Pulmonary artery endothelial cell (primary cell): ENCODE measurements at regions not wholly inside any gene's neighbourhood (a gene's known extent, or its start where the extent isn't known, plus 50 kb on each side); places are given as distances from the start of the nearest gene placed in this dataset.

Experiments used
- DNase-seq: peaks from one replicate; pipeline ENCODE4 v3.0.0-alpha.2; 2011; ENCODE audit warnings: low read depth, low spot score

DNA sequence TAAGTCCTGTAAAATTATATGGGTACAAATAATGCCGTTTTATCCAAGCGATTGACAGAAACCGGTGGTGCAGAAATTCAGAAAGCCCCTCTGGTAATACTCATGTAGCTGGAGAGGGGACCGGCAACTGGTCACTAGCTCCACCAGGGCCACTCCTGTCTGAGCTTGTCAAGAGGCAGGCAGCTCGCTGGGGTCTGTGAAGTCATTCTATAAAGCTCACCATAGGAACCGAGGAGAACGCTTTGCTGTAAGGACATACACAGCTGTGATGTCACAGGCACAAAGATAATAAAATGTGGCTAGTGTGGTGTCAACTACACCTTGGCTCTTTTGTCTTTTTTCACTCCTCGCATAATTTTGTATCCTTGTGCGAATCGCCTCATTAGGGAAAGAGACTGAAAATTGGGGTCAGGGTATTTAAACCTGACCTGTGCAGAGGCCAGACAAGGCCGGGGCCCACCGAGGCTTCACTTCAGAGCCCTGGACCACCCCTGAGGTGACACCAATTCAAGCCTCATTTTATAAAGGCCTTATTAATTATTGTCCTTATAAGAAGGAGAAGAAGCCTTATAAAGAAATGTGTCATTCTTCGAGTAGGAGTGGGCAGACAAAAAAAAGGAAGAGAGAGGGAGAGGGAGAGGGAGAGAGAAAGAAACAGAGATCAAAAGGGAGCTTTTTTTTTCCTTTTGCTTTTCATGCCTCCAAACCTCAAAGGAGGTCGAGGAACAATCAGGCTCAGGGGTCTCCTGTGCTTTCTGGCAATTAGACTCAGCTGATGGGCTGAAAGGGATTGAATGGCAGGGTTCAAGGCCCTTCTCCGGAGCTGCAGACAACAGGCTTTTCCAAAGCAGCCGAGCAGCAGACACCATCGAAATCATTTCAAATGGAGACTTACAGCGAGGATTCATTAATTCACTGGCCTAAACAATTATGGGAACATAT is 813.3 kb upstream of the ARRDC4 start:
- DNase-seq: no peak

DNA sequence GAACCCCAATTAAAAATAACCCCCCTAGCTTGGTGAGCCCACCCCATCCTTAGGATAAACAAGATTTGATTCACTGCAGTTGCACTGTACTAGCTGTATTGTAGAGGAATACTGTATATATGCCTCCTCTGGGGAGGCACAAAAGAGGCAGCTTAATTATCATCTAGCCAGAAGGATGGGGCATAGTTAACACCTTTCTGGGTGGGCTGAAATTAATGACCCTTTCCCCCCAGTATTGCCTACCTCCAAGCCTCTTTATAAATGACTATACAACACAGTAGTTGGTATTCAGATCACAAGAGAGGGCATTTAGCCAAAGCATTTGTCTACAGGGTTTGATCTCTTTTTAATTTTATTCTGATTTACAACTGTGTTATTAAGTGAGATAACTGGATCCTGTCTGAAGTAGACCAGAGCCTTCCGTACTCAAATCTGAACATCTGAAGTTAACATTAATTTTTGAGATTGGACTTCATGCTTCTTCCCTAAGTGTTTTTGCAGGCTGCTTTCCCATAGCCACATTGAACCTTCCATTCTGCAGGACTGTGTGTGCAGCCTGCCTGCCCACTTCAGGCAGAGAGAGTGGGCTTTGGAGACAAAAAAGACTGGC is 807.0 kb upstream of the ARRDC4 start:
- DNase-seq: no peak

DNA sequence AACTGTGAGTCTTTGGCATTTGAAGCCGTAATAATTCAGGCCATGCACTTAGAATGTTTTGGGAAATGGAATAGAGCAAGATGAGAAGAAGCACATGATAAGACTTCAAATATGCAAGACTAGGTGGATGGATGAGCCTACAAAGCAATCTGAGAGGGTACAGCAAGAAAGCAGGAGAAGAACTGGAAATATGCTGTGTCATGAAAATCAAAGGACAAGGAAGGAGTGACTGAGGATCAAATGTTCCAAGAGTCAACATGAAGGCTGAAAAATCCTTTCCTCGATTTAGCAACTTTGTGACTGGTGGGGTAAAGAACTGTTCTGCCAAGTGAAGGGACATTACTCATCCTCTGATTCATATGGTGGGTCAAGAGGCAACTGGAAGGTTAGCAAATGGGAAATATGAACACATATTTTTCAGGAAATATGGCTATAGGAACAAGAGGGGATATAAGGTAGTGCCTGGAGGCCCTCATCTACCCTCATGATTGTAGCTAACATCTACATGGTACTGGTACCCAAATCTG is 803.7 kb upstream of the ARRDC4 start:
- no peak for DNase-seq

DNA sequence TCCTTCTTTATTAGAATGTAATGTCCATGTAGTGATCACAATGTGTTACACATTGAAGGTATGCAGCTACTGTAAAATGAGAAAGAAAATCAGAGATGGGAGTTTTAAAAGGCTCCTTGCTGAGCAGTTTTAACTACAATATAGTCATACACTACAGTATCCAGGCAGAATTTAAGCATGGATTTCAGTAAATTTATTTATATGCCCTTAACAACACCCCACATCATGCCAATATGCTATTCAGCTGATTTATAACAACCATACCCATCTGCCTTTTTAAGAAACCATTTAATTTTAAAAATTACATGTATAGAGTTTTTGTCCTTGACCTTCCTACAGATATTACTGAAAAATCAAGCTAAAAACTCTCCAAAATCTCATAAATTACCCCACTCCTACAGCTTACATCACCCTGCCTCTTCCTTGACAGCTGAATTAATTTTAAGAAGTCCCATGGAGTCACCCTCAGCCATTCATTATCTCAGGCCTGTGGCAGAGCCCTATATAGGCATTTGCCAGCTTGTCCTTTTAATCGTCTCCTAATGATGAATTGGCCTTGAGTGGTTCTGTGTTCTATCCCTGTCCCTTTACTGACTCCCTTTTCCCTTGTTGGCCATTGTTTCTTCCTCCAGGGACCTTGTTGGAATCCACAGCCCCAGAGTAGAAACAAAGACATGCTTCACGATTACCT is 797.6 kb upstream of the ARRDC4 start:
- no peak for DNase-seq

DNA sequence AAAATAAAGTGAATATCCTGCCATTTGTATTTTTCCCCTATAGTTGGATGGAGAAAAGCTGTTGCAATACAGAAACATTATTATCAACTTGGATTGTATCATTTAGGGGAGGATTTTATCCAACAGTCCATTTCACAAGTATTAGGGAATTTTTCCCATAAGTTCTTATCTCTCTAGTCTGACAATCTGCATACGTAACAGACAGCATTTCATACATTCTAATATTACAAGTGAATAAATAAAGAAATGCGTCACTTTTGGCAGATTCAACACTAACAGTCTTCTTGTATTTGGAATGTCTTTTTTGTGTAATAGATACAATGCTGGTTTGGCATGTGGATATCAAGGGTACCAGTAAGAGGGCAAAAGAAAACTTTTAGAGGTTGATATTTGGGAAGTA is 795.3 kb upstream of the ARRDC4 start:
- no peak for DNase-seq

DNA sequence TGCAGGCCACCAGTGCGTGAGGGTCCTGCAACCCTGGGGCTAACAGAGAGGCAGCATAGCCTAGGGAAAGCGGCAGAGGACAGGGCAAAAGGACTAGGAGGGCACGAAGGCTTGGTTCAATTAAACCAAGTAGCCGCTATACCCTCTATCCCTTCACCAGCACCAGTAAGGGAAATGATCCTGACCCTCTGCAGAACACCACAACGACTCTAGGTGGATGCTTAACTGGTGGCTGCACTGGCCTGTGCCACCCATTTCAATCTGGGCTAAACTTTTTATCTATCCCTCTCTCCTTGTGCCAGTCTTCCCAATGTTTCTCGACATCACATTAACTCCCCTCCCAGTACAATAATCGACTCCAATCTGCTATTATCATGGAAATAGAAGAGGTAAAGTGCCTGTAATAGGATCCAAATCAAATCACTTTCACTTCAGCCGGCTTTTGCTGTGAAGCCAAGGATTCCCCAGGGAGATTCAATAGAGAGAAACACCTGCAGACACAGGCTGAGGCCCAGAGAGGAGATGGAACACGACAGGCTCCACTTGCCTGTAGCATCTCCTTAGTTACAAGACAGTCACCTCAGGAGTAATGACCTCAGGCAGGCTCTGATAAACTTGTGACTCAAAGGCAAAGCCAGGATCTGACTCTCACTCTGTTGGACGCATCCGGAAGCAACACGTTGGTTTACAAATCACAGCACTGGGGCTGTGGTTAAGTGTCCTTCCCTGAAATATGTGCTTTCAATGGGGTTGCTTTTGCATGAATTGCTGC is 791.6 kb upstream of the ARRDC4 start:
- no peak for DNase-seq

DNA sequence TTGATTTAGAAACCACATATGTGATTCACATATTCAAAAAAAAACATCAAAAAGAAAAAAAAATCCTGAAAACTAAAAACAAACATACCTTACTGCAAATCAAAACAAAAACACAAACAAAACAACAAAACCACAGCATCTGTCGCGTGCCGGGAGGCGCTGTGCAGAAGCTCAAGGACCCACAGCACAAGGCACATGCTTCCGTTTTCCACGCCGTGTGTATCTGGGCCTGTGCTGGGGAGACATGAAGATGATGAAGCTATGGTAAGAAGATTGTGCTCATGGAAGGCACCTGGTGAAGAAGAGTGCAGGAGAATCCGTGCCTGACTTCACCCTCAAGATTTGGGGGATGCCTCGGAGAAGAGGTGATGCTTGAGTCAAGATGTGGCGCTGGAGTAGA is 788.9 kb upstream of the ARRDC4 start:
- no peak for DNase-seq

DNA sequence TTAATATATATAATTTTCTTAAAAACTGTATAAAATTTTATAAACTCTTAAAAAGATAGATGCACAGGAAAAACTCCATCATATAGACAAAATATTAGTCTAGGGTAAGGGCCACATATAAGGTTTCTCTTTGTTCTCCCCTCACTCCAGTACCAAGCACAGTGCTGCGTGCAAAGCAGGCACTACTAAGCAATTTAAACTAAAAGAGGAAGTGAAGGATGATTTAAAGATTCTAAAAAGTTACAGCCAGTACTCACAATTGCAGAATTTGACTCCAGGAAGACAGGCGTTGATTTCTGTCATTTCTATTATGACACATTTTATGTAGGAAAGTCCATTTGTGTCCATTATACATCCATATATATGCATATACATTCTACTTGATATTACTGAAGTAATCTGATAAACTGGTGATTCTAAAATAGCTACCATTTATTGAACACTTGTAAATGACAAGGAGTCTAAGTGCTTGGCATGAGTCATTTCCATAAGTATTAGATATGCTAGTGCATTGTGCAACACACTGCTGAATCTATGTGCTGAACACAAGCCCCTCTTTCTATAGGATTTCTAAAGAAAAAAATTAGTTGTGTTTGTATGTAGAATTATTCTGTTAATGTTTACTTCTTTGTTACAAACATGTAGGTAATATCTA is 785.5 kb upstream of the ARRDC4 start:
- DNase-seq: no peak

DNA sequence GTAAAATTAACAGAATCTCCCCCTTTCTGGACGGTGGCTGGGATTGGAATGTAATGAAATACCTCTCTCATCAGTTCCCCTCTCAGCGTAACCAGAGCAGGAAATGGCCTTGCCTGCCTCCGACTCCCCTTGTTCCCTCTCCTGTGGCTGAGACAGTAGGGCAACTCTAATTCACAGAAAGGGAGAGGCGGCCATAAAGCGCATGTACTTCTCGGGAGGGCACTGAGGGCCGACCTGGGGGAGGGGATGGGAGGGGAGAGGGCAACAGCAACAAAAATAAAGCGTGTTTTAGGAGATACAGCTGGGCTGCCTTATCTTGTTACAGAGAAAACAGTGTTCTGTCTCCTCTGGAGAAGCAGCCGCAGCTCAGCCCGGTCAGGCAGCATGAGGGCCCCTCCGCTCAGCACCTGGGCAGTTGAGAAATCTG is 783.3 kb upstream of the ARRDC4 start:
- no peak for DNase-seq

DNA sequence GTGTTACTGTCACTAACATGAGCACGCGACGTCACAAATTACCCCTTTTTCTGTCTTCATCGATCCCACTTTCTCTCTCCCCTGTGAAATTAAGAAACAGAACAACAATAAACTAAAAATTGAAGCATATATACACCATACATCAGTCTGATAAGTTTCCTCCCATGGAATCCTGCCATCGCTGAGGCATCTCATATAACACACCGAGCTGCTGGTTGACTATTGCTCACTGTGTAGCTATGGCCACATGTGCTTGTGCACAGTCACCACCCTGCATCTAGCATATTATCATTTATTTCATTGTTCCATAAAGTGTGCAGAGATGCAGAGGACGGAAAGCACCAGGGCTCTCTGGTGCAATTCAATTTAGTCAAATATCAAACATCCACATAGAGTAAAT is 777.9 kb upstream of the ARRDC4 start:
- no peak for DNase-seq

DNA sequence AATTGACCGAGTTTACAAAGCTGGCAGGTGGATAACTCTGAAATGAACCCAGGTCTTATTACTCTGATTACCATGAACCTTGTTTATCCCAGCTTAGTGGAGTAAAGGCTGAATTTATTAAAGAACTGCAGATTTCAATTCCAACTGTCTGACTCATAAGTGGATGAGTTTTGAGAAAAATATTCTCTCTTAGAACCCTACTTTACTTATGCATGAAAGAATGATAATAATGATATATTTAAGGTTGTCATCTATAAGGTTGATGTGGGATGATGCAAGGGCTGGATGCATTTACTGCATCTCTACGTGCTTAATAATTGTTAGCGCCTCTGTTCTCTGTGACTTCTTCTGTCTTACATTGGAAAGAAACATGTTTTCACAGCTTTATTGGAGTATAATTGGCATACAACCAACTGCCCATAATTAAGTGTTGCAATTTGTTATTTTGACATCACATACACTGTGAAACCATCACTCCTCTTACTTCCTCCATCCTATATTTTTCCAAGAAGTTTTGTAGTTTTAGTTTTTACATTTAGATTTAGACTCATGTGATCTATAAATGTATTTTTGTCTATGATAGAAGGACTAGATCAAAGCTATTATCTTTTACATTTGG is 771.2 kb upstream of the ARRDC4 start:
- no peak for DNase-seq

DNA sequence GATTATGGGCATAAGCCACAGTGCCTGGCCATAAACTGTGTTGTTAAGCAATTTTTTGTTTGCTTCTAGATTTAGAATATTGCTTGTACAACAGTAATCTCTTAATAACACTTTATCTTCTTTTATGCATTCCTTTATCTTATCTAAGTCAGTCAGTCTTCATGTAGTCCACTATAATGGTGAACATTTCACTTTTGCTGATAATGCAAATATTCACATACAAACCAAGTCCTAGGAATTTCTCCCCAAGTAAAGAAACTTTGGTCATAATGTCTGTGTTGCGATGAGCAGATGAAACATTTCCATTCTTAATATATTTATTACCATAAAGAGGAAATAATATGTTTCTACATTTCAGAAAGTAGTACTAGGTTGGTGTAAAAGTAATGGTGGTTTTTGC is 765.8 kb upstream of the ARRDC4 start:
- no peak for DNase-seq

DNA sequence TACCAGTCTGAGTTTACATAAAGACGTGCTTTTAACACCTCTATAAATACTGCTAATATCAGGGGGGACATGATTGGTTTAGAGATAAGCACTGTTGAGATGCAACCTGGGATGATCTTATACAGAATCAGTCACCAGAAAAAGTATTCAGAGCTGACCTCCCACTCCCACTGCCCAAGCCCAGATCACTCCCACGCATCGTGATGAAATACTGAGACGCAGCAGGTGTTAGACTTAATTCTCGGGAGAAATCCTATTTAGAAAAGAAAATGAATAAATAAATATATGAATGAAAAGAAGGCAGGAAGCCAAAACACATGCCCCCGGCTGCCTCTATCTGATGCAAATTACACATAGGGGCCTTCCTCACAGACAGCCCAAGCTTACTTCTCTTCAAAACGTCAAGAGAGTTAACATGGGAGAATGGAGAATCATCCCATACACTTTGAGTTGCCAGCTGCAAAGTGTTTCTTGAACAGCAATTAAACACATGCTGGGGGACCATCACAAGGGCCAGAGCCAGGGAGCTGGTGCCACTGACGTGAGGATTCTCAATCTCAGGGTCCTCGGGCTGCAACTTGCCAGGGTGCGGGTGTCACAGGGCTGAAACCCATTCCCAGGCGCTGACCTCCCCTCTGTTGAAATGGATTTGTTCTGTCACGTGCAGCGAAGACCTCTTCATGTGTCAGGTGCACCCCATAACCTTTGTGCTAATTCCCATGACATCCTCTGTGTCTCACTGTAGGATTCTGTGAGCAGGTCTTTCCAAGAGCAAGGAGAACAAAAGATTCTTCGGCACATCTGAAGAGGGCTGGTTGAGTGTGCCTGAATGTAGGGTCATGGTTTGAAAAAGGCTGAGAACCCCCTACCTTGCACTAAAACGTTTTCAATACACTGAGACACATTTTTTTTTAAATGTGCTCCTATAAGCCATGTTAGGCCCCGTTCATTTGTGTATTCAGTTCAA is 764.2 kb upstream of the ARRDC4 start:
- no peak for DNase-seq

DNA sequence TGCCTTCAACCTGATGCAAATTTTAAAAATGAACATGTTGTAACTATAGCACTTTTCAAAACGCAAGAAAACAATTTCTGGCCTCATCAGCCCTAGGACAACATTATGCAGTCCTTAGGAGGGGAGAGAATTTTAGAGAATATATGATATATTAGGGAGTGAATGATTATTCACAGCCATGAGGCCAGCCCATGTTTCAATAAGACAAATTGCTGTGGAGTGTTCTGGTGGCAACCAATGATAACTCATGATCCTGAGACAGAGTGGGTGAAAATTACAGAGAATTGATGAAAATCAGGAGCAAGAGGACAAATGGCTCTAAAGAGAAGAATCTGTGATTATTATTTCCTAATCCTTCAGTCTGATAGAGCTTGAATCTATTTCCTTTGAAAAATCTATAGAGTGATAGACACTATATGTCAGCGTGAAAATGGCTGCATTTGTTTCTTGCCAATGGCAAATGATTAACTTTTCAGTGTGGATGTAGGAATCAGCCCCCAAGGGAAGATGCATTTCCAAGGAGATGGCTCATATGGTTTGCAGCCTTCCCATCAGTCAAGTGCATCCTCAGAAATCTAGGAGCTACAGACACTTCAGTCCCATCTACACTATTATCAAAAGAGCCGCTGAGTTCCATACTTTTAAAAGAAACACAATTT is 761.0 kb upstream of the ARRDC4 start:
- DNase-seq: no peak

DNA sequence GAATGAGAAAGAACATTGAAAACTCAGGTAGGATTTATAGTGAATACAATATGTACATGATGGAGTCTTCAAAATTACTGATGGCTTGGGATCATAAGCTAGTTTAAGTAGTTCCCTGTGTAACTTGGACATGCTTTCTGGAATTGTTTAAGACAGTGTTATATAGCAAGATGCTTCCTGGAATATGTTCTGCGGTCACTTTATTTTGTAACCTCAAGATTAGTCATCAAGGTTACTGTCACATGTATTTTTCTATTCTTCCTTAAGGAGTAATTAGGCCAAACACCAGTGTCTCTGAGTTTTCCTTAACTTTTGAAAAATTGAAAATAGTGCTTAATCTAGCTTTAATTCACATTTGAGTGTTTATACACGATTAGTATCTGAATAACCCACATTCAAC is 760.3 kb upstream of the ARRDC4 start:
- no peak for DNase-seq

DNA sequence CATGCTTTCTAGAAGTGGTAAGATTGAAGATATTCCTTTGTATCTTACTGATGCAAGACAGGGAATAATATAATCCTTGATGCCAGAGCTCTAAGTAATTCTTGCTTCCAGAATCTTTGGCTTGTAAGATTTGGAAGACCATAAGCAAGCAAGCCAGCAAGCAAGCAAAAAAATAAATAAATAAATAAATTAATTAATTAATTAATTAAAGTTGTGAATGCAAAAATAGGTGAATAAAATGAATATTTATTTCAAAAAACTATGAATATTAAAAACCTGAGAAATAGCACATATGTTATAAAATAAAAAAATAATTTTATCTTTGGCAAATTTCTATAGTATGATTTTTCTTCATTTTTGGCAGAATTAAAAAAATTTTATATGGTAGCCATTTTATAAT is 750.2 kb upstream of the ARRDC4 start:
- no peak for DNase-seq

DNA sequence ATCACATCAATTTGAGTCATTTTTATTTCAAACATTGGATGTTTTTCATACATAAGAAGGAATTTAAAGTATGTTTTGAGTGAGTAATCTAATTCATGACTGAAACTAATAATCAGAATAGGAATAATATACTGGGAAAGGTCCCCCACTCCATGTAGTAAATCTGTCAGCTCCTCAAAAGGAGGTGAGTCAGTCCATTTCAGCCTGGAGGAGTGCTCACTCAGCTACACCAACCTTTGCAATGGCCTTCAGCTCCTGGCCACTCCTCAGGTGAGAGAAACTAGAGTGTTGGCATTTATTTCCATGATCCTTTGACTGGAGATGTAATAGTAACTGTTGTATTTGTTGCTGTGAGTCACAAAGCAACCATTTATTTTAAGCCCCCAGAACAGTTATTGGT is 744.9 kb upstream of the ARRDC4 start:
- no peak for DNase-seq

DNA sequence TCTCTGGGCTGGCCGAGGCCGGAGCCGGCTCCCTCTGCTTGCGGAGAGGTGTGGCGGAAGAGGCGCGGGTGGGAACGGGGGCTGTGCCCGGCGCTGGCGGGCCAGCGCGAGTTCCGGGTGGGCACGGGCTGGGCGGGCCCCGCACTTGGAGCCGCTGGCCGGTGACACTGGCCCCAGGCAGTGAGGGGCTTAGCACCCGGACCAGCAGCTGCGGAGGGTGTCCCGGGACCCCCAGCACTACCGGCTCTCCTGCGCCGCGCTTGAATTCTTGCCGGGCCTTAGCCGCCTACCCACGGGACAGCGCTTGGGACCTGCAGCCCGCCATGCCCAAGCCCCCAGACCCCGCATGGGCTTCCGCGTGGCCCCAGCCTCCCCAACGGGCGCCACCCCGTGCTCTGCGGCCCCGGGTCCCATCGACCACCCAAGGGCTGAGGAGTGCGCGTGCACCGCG is 736.3 kb upstream of the ARRDC4 start:
- DNase-seq: no peak
